Stimulated activated CD8-positive, alpha-beta memory T cell treated with anti-CD3 and anti-CD28 coated beads, Interleukin-2, amount 100 ng/mL, for 1 hour (primary cell): ENCODE measurements at regions not wholly inside any gene's neighbourhood (a gene's known extent, or its start where the extent isn't known, plus 50 kb on each side); places are given as distances from the start of the nearest gene placed in this dataset.
"Not testable (repeated sequence)": the region's sequence is repeated elsewhere in the genome, so short reads cannot be mapped to it uniquely, and the experiment has no call there.

ENCODE experiments used
- DNase-seq, 2 donors: peaks; one replicate each; pipeline ENCODE4 v3.0.0-alpha.2; 2020; ENCODE audit warnings: low read depth in 2 of 2

GRCh38 chr6:6978731-6979130 is 129.0 kb upstream of the RREB1 start:
- DNase-seq, result no peak

- DNase-seq, result no peak
Measured at GRCh38 chr6:6980999-6981597, 126.7 kb upstream of the RREB1 start.

GRCh38 chr6:6981681-6982322 is 126.0 kb upstream of the RREB1 start:
- DNase-seq, result no peak

- no peak for DNase-seq
Measured at GRCh38 chr6:6982663-6983062, 125.1 kb upstream of the RREB1 start.

GRCh38 chr6:6984585-6985366 is 123.0 kb upstream of the RREB1 start:
- no peak for DNase-seq

GRCh38 chr6:6986344-6986743 is 121.4 kb upstream of the RREB1 start:
- DNase-seq, result no peak

GRCh38 chr6:6987749-6988148 is 120.0 kb upstream of the RREB1 start:
- no peak for DNase-seq

GRCh38 chr6:6990059-6990458 is 117.7 kb upstream of the RREB1 start:
- DNase-seq, result not testable (repeated sequence)

- DNase-seq, result no peak
Measured at GRCh38 chr6:6993503-6994237, 114.1 kb upstream of the RREB1 start.

GRCh38 chr6:6994796-6995195 is 113.0 kb upstream of the RREB1 start:
- no peak for DNase-seq

GRCh38 chr6:6995328-6995727 is 112.4 kb upstream of the RREB1 start:
- DNase-seq, result no peak

- DNase-seq, result no peak
Measured at GRCh38 chr6:6996124-6996523, 111.6 kb upstream of the RREB1 start.

GRCh38 chr6:6997263-6998193 is 110.2 kb upstream of the RREB1 start:
- DNase-seq, result no peak

- no peak for DNase-seq
Measured at GRCh38 chr6:6998194-6998569, 109.6 kb upstream of the RREB1 start.

GRCh38 chr6:7000825-7001777 is 106.7 kb upstream of the RREB1 start:
- no peak for DNase-seq

- DNase-seq, result no peak
Measured at GRCh38 chr6:7003041-7003440, 104.7 kb upstream of the RREB1 start.

GRCh38 chr6:7004581-7005297 is 103.0 kb upstream of the RREB1 start:
- DNase-seq, result no peak

- no peak for DNase-seq
Measured at GRCh38 chr6:7006515-7007191, 101.1 kb upstream of the RREB1 start.

GRCh38 chr6:7008451-7008988 is 99.2 kb upstream of the RREB1 start:
- DNase-seq, result no peak
